GM18520 (cell line): ENCODE measurements at regions not wholly inside any gene's neighbourhood (a gene's known extent, or its start where the extent isn't known, plus 50 kb on each side); places are given as distances from the start of the nearest gene placed in this dataset.

Experiments used
- ATAC-seq: cut with Tn5 transposase; IDR thresholded peaks from one replicate; pipeline ENCODE4 v1.9.1; 2021; ENCODE audit not compliant: unreplicated experiment

DNA sequence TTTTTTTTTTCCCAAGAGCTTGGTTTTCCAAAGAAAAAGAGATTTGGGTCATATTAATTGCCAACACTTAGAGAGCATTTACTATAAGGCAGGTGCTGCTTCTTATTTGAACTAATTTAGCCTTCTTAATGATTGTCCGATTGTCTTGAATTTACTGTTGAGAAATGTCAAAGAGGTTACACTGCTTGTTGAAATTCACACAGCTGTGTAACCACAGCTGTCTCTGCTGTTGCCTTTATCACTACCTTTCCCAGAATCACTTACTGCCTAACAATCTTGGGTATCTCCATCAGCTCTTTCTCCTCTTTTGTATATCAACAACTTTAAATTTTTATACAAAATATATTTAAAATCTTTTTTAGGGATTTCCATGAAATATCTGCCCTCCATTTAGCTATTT, 115.6 kb downstream of the UCHL5 start:
- no peak for ATAC-seq

DNA sequence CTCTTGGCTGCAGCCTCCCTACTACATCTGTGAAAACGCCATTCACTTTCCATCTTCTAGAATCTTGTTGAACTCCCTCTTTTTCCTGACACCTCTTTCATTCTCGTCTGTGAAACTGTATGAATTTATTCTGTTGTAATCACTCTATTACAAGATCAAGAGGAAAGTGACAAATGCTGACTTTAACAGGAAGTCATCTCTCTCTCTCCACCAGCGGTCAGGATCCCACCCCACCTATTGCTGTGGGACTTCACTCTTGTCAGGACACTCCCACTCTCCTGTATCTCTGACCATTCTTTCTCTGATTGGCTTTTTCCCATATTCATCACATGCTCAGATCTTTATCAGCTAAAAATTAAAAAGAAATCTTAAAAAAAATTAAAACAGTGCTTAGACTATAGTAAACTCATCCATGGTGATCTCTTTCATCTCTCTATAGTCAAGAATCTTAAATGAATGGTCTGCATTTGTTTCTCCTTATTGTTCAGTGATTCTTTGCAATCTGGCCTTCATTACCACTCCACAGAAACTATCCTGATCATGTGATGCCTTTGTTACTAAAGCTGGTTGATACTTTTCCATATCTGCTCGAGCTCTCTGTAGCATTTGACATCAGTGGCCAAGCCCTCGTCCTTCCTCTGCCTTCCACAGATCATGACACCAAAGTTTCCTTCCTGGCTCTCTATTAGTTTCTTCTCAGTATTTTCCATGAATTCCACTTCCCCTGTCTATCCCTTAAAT, 113.6 kb downstream of the UCHL5 start:
- ATAC-seq = no peak

DNA sequence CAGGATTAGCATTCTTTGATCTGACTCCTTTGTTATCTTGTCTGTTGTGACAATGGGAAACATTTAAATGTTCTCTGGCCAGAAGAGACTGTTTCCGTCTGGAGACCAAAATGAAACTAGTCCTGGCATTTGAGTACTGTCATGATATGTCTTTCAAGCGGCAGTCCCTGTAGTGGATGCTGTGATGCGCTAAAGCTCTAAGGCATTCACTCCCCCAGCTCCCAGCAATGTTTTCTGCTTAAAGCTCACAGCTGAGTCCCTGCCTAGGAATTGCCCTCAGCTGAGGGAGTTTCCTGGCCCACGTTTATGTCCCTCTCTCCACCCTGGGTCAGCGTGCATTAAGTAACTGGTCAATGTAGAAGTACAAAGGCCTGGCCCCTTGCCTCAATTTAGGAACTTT, 109.4 kb downstream of the UCHL5 start:
- no peak for ATAC-seq

DNA sequence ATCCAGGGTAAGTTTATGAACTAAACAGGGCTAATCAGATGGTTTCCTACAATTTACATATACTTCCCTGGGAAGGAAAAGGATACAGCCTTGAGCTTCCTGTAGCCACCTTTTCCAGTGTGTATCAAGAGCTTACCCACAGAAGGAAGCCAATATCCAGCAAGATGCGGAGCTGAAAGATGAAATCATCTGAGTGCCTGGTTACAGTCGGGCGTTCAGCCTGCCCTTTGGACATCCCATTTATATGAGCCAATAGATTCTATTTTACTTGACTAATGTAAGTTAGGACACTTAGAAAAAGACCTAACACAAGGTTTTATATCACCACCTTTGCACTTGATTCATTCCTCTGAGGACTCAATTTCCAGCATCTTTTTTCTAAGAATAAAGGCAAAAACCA, 108.2 kb downstream of the UCHL5 start:
- ATAC-seq = no peak

DNA sequence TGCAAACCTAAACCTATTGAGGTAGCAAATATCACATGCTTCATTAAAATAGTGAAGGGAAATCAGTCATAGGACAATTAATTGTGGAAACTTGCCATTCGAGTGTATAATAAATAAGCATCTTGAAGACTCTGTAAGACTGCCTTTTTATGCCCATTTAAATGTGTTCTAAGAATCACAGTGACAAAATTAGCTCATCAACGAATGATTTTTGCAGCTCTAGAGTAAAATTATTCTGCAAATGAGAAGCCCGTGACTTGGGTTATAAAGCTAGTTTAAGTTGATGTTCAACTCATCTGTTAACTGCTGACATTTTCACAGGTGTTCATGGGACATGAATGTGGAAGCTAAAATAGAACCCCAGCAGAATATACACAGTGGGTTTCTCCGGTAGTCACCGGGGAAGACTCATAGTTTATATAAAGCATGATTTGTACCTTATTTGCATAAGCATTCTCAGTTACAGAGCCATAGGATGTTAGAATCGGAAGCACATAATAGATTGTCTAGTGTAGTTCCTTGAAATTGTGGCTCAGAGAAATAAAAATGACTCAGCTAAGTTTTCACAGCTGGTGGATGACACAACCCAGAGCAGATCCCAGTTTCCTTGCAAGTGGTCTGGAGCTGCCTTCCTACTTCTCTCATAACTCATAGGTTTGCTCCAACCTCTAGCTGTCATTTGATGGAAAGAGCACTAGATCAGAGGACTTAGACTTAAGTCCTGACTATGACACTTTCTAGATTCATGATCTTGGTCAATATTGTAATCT, 107.3 kb downstream of the UCHL5 start:
- peak; percentile 90 for ATAC-seq

DNA sequence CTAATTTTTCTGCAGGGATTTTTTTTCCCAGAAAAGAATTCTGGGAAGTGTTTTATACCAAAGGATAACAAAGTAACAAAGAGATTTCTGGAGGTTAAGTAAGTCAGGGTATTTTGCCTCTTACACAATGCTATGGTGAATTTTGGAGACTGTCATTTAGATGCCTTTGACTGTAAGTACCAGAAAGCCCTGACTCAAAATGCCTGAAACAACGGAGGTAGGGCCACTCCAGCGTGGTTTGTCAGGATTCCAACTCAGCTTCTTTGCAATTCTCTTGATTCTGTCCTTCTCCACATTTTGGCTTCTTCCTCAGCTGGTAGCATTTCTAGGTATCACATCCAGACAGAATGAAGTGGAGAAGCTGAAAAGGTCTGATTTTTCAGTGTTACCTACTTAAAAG, 106.5 kb downstream of the UCHL5 start:
- ATAC-seq = no peak

DNA sequence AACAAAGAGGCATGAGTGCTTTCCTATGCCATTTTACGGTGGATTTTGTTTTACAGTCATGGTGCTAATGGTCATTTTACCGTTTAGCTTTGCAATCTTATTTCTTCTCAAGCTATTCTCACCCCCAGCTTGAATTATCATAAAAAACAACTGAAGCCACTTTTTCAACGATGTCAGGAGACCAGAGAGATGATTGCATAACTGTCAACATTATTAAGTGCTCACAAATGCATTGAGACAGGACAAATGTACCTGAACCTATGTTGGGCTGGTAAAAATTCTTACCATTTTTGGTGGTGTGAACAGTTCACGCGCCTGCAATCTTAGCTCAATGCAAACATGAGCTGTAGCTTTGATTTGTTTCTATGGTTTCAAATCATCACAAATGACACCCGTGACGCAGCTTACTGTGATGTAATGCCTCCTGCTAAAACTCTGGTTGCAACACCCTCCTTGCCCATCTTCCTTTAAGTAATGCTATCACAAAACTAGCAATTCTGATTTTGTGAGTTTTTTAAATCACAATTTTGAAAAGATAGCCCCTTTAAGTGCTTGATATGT, 104.4 kb downstream of the UCHL5 start:
- ATAC-seq = no peak

DNA sequence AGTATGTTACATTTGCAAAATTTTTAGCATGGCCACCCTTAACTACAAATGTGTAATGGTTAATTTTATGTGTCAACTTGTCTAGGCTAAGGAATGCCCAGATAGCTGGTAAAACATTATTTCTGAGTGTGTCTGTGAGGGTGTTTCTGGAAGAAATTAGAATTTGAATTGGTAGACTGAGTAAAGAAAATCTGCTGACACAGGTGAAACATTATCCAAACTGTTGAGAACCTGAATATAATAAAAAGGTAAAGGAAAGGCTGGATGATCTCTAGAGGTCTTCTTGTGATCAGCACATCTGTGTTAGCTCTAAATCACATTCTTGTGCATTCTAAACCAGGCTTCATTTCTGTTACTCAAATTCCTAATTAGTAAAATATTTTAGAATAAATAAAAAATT, 100.8 kb downstream of the UCHL5 start:
- ATAC-seq = no peak

DNA sequence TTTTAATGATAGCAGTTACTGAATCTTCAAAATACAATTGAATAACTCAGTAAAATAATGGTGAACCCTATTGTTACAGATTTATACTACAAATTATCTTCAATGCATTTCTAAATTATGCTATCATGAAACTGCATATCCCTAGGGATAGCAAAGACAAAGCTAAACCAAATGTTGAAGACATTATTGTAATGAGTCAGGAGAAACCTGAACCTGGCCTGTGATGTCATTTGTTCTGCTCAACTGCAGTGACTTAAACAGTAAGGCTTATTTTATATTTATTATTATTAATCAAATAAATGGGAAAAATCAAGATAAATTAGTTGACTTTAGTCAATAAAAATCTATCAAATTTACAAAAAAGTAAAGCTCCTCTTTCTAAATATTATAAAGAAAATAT, 100.3 kb downstream of the UCHL5 start:
- no peak for ATAC-seq

DNA sequence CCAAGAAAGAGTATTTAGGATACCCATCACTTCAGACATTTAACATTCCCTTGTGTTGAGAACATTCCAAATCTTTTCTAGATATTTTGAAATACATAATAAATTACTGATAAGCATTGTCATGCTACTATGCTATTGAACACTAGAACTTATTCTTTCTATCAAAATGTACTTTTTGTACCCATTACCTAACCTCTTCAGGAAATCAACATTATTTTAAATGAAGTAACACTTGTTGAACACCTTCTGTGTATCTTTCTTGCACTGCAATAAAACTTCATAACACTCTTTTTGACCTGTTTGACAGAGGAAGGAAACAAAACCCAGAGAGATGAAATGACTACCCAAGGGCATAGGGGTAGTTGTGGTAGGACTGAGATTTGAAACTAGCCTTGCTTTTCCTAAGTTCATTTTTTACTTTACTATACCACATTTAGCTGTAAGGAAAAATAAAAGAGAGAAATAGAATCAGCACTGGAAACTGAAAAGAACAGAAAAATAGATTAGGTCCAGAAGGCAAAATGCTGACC, 99.4 kb downstream of the UCHL5 start:
- no peak for ATAC-seq
